Stomach (tissue), 8 donors: ENCODE measurements at regions not wholly inside any gene's neighbourhood (a gene's known extent, or its start where the extent isn't known, plus 50 kb on each side); places are given as distances from the start of the nearest gene placed in this dataset.
"Not testable (repeated sequence)": the region's sequence is repeated elsewhere in the genome, so short reads cannot be mapped to it uniquely, and the experiment has no call there.

Source experiments
- DNase-seq, 2 donors: peaks; one replicate each; pipeline versions ENCODE4 v3.0.0 to v3.0.0-alpha.2; 2013 to 2019
- H3K27ac ChIP-seq, 5 donors: fragments of 200-600 bp in 4 of 5; sonication (generic) in 4 of 5; one replicate each; pipeline ENCODE4 v1.5.1; 2013 to 2019; ENCODE audit warnings: mild to moderate bottlenecking in 1 of 5, moderate library complexity in 1 of 5
- H3K27me3 ChIP-seq, 3 donors: fragments of 200-600 bp; sonication (generic); one replicate each; pipeline ENCODE4 v1.5.1; 2017 to 2019; ENCODE audit warnings: mixed run types in 1 of 3
- H3K36me3 ChIP-seq, 4 donors: fragments of 200-600 bp; sonication (generic); 1 replicate in 3 of 4; 2 replicates in 1 of 4; pipeline ENCODE4 v1.5.1; 2016 to 2019
- H3K4me1 ChIP-seq, 4 donors: fragments of 200-600 bp; sonication (generic); one replicate each; pipeline ENCODE4 v1.5.1; 2016 to 2019
- H3K4me3 ChIP-seq, 4 donors: fragments of 200-600 bp; sonication (generic) in 3 of 4; one replicate each; pipeline ENCODE4 v1.5.1; 2016 to 2019; ENCODE audit warnings: mild to moderate bottlenecking in 1 of 4
- H3K9me3 ChIP-seq, 4 donors: fragments of 200-600 bp; sonication (generic); one replicate each; pipeline ENCODE4 v1.5.1; 2016 to 2019
- EP300 ChIP-seq: sonication (generic); formaldehyde crosslinking; IDR thresholded peaks from one replicate; pipeline ENCODE4 v1.6.1; 2017; ENCODE audit warnings: antibody characterized with exemption
- POLR2A ChIP-seq, 4 donors: fragments of 450-650 bp; IDR thresholded peaks; one replicate each; pipeline ENCODE4 v1.6.1; 2016; ENCODE audit warnings: antibody characterized with exemption in 4 of 4, control low read depth in 2 of 4, mild to moderate bottlenecking in 1 of 4, moderate library complexity in 1 of 4
- POLR2AphosphoS5 ChIP-seq, 3 donors: sonication (generic); formaldehyde crosslinking; IDR thresholded peaks; one replicate each; pipeline ENCODE4 v1.6.1; 2016; ENCODE audit warnings: antibody characterized with exemption in 3 of 3
- WGBS, 5 donors: extraction: QIAGEN DNeasy Blood & Tissue Kit in 3 of 5; methylation state at CpG; one replicate each; pipeline versions ENCODE4 v1.1.5 to v1.1.7; 2013 to 2018; 5-methylcytosine and 5-hydroxymethylcytosine counted together
- intact Hi-C: fragments of 100-400 bp; cut with DNase I; formaldehyde crosslinking; loops from one replicate; pipeline ENCODE4 v1.15.1; 2023; ENCODE audit warnings: low total_unique reads
- TF ChIP-seq, protein P1 (sequence below), 7 experiments: fragments of 450-650 bp in 4 of 7; fragments of 200-600 bp in 3 of 7; sonication (generic) in 3 of 7; IDR thresholded peaks; one replicate each; pipeline ENCODE4 v1.5.1; 2016 to 2019; ENCODE audit warnings: antibody characterized with exemption in 7 of 7, control low read depth in 2 of 7, mild to moderate bottlenecking in 1 of 7
- donor health status: healthy with polysubstance abuse.
- donor health status: Bipolar disorder and iron deficiency.
- donor health status: healthy.

DNA sequence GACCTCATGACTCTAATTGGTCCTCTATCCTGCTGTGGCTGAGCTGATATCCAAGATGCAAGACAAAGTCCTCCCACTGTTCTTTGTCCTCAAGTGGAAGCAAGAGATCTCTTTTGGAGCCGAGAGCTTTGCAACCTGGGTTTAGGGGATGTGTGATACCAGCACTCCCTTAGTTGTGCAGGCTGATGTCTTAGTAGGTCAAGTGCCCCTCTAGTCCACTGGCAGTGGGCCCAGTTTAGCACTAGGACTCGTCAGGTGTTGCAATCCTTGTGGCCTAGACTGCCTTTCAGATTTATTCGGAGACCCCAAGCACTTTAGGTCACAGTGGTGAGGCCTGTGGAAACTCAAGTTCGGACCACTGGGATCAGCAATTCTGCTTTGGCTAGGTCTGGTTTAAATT, 64.0 kb downstream of the GPRASP3 start:
- H3K4me1 ChIP-seq: no peaks in the 10 kb centered on the region
- H3K27ac ChIP-seq: no peak overlapping the region
- 73 to 93% (median 83%) methylated on average over 4 of the region's 4 CpGs; no CpG with 5 or more reads in 1 of the 5 donors for WGBS, 5 donors
- peaks cover 0 to 3% (median 1%) of the 10 kb centered on the region in 4 donors for H3K9me3 ChIP-seq
- intact Hi-C loops: no loop called here
- no peak for DNase-seq
- TF ChIP-seq, protein P1, sequence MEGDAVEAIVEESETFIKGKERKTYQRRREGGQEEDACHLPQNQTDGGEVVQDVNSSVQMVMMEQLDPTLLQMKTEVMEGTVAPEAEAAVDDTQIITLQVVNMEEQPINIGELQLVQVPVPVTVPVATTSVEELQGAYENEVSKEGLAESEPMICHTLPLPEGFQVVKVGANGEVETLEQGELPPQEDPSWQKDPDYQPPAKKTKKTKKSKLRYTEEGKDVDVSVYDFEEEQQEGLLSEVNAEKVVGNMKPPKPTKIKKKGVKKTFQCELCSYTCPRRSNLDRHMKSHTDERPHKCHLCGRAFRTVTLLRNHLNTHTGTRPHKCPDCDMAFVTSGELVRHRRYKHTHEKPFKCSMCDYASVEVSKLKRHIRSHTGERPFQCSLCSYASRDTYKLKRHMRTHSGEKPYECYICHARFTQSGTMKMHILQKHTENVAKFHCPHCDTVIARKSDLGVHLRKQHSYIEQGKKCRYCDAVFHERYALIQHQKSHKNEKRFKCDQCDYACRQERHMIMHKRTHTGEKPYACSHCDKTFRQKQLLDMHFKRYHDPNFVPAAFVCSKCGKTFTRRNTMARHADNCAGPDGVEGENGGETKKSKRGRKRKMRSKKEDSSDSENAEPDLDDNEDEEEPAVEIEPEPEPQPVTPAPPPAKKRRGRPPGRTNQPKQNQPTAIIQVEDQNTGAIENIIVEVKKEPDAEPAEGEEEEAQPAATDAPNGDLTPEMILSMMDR (IDR thresholded peaks at IDR 0.05): no peak
- TF ChIP-seq POLR2AphosphoS5 (IDR thresholded peaks at IDR 0.05) (no peak), POLR2A (IDR thresholded peaks at IDR 0.05) (no peak)
- peaks cover 0 to 2% (median 0%) of the 10 kb centered on the region in 4 donors for H3K36me3 ChIP-seq
- no peak overlapping the region for H3K4me3 ChIP-seq
- H3K27me3 ChIP-seq: no peaks in the 10 kb centered on the region

DNA sequence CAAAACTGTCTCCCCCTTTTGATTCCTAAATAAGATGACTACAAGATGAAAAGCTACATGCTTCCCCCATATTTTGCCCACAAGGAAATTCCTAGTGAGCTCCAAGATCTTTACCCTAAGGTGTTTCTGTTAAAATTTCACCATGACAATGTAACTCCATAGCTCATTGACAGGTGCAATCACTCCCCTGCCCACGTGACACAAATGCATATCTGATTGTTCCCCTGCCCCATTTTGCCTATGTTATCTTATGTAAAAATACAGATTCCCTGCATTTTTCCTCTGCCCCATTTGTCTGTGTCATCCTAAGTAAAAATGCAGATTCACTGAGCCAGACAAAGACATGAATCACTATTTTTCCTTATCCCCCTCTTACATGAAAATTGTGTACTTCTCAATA, 66.7 kb downstream of the GPRASP3 start:
- Histone ChIP-seq H3K4me1 (no peaks in the 10 kb centered on the region), H3K9me3 (peaks cover 0 to 28% (median 9%) of the 10 kb centered on the region in 4 donors), H3K36me3 (peaks cover 0 to 8% (median 0%) of the 10 kb centered on the region in 4 donors), H3K4me3 (no peak overlapping the region), H3K27ac (no peak overlapping the region), H3K27me3 (no peaks in the 10 kb centered on the region)
- DNase-seq: no peak
- 17 to 73% (median 38%) methylated on average over 1 of the region's 1 CpG for WGBS, 5 donors
- TF ChIP-seq POLR2AphosphoS5 (IDR thresholded peaks at IDR 0.05): no peak
- no peak for TF ChIP-seq EP300
- no peak for TF ChIP-seq POLR2A (IDR thresholded peaks at IDR 0.05)
- TF ChIP-seq, protein P1 (IDR thresholded peaks at IDR 0.05): no peak
- intact Hi-C loops: no loop called here

DNA sequence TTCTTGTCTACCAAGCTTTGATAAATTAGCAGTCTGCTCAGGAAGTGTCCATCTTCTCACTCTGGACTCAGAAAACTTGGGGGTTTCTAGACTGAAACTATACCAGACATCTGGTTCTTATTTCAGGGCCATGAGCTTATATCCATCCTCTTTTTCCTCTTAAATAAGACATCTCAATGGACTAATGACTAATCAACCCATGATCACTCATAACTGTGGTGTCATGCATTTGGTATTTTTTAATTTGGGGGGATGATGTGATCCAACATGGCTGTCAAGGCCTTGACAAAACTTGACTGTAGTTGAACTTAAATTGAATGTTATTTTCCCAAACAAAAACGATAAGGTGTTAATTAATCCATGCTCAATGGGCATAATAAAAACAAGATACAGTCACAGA, 87.8 kb downstream of the GPRASP3 start:
- Histone ChIP-seq H3K27me3 (no peaks in the 10 kb centered on the region), H3K4me3 (no peak overlapping the region), H3K9me3 (no peaks in the 10 kb centered on the region), H3K27ac (no peak overlapping the region), H3K4me1 (no peaks in the 10 kb centered on the region), H3K36me3 (no peaks in the 10 kb centered on the region)
- DNase-seq: no peak
- 62 to 91% (median 86%) methylated on average over 1 of the region's 1 CpG for WGBS, 5 donors
- intact Hi-C loops: no loop called here
- TF ChIP-seq POLR2A (IDR thresholded peaks at IDR 0.05) (no peak), POLR2AphosphoS5 (IDR thresholded peaks at IDR 0.05) (no peak), EP300 (no peak)
- TF ChIP-seq, protein P1 (IDR thresholded peaks at IDR 0.05): no peak

DNA sequence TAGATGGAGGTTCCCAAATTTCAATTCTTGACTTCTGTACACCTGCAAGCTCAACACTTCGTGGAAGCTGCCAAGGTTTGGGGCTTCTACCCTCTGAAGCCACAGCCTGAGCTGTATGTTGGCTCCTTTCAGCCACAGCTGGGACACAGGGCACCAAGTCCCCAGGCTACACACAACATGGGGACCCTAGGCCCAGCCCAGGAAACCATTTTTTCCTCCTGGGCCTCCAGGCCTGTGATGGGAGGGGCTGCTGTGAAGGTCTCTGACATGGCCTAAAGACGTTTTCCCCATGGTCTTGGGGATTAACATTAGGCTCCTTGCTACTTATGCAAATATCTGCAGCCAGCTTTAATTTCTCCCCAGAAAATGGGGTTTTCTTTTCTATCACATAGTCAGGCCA, 97.7 kb downstream of the GPRASP3 start:
- 50 to 97% (median 75%) methylated on average over 2 of the region's 2 CpGs for WGBS, 5 donors
- Histone ChIP-seq H3K36me3 (peaks cover 0 to 11% (median 3%) of the 10 kb centered on the region in 4 donors), H3K9me3 (peaks cover 0 to 18% (median 7%) of the 10 kb centered on the region in 4 donors)
- DNase-seq, H3K27ac ChIP-seq, H3K27me3 ChIP-seq, H3K4me3 ChIP-seq, intact Hi-C loops, H3K4me1 ChIP-seq: not testable (repeated sequence)

DNA sequence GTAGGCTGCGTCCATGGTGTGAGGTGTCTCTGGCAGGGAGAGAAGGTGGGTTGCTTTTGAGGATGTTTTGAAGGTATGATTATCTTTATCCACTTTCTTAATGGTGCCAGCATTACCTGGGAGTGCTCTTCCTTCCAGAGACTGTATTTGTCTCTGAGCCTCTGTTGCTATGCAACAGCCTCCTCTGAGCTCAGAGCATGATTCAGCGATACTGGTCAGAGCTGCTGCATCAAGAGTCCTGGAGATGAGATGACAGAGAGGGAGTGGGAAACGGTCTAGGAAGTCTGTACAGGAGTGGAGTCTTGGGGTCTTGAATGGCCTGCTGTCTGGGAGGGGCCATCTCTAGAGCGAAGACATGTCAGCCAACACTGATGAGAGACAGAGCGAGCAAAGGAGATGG, 104.4 kb upstream of the RAB40AL start:
- DNase-seq: peak in 1 of 2 donors; percentile 34
- Histone ChIP-seq H3K9me3 (no peaks in the 10 kb centered on the region), H3K27me3 (no peaks in the 10 kb centered on the region), H3K36me3 (peaks cover 0 to 3% (median 0%) of the 10 kb centered on the region in 4 donors), H3K4me3 (no peak overlapping the region), H3K27ac (no peak overlapping the region), H3K4me1 (no peaks in the 10 kb centered on the region)
- TF ChIP-seq, protein P1 (IDR thresholded peaks at IDR 0.05): no peak
- no peak for TF ChIP-seq POLR2A (IDR thresholded peaks at IDR 0.05)
- no peak for TF ChIP-seq EP300
- TF ChIP-seq POLR2AphosphoS5 (IDR thresholded peaks at IDR 0.05): no peak
- intact Hi-C loops: no loop called here
- 76 to 91% (median 80%) methylated on average over 5 of the region's 5 CpGs for WGBS, 5 donors
